GM21526 (cell line): ENCODE measurements at regions not wholly inside any gene's neighbourhood (a gene's known extent, or its start where the extent isn't known, plus 50 kb on each side); places are given as distances from the start of the nearest gene placed in this dataset.
"Not testable (repeated sequence)": the region's sequence is repeated elsewhere in the genome, so short reads cannot be mapped to it uniquely, and the experiment has no call there.

Experiments
- ATAC-seq: cut with Tn5 transposase; IDR thresholded peaks from one replicate; pipeline ENCODE4 v1.9.1; 2021; ENCODE audit warnings: moderate library complexity; ENCODE audit not compliant: unreplicated experiment, low FRiP score

GRCh38 chr4:156336511-156336910, 382.8 kb upstream of the CTSO start:
- no peak for ATAC-seq

- no peak for ATAC-seq
These were observed 382.1 kb upstream of the CTSO start for GRCh38 chr4:156335721-156336120.

- no peak for ATAC-seq
These were observed 376.9 kb upstream of the CTSO start for GRCh38 chr4:156330436-156331031.

DNA sequence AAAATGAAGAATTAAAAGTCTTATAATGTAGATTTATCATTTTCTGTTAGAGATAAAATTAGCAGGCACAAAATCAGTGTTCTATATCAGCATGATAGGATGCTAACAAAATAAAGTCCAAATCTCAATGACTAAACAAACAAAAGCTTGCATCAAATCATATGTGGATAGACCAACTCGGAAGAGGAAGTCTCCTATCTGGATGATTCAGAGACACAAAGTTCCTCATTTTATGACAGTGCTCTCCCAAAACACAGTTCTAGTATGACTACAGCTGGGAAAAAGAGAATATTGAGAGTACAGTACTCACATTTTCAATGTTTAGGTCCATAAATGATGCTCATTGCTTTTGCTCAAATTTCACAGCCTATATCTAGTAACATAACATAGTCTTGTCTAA, 376.1 kb upstream of the CTSO start:
- ATAC-seq = no peak

- ATAC-seq = no peak
These were observed 375.2 kb upstream of the CTSO start for GRCh38 chr4:156328882-156329281.

- no peak for ATAC-seq
These were observed 372.6 kb upstream of the CTSO start for GRCh38 chr4:156326246-156326645.

GRCh38 chr4:156322592-156322991, 368.9 kb upstream of the CTSO start:
- no peak for ATAC-seq

GRCh38 chr4:156321203-156321602, 367.5 kb upstream of the CTSO start:
- no peak for ATAC-seq

DNA sequence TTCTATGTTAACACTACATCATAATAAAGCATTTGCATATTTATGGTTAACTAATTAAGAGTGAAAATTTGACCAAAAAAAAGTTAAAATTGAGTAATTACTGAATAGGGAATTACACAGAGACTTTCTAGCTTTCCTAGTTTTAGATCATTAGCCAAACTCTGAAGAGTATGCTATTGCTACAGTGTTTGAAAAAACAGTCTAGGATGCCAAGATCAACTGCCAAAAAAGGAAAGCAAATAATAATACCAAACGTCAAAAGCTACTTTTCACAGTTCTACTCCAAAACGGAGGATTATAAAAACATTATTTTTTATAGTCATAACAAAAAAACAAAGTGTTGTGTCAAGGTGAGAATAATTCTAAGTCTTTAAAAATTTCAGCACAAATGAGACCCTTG, 359.8 kb upstream of the CTSO start:
- no peak for ATAC-seq

- ATAC-seq = no peak
These were observed 358.7 kb upstream of the CTSO start for GRCh38 chr4:156312261-156312847.

GRCh38 chr4:156309031-156309430, 355.4 kb upstream of the CTSO start:
- no peak for ATAC-seq

- ATAC-seq = no peak
These were observed 350.0 kb upstream of the CTSO start for GRCh38 chr4:156303708-156304107.

- no peak for ATAC-seq
These were observed 344.6 kb upstream of the CTSO start for GRCh38 chr4:156298230-156298629.

GRCh38 chr4:156295676-156296195, 342.1 kb upstream of the CTSO start:
- ATAC-seq = no peak

GRCh38 chr4:156294577-156294976, 340.9 kb upstream of the CTSO start:
- no peak for ATAC-seq

GRCh38 chr4:156293657-156294297, 340.1 kb upstream of the CTSO start:
- ATAC-seq = no peak

GRCh38 chr4:156291317-156291716, 337.7 kb upstream of the CTSO start:
- ATAC-seq = no peak

- no peak for ATAC-seq
These were observed 337.1 kb upstream of the CTSO start for GRCh38 chr4:156290811-156291210.

DNA sequence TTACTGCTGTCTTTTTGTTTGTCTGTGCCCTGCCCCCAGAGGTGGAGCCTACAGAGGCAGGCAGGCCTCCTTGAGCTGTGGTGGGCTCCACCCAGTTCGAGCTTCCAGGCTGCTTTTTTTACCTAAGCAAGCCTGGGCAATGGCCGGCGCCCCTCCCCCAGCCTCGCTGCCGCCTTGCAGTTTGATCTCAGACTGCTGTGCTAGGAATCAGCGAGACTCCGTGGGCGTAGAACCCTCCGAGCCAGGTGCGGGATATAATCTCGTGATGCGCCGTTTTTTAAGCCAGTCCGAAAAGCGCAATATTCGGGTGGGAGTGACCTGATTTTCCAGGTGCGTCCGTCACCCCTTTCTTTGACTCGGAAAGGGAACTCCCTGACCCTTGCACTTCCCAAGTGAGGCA, 336.4 kb upstream of the CTSO start:
- not testable (repeated sequence) for ATAC-seq

- no peak for ATAC-seq
These were observed 327.0 kb upstream of the CTSO start for GRCh38 chr4:156280686-156281085.

- no peak for ATAC-seq
These were observed 311.7 kb upstream of the CTSO start for GRCh38 chr4:156265407-156265806.

- no peak for ATAC-seq
These were observed 307.6 kb upstream of the CTSO start for GRCh38 chr4:156261230-156261629.
